H7 (cell line): ENCODE measurements at regions not wholly inside any gene's neighbourhood (a gene's known extent, or its start where the extent isn't known, plus 50 kb on each side); places are given as distances from the start of the nearest gene placed in this dataset.
"Not testable (repeated sequence)": the region's sequence is repeated elsewhere in the genome, so short reads cannot be mapped to it uniquely, and the experiment has no call there.

Experiments
- DNase-seq: peaks from one replicate; pipeline ENCODE4 v3.0.0; 2012
- H3K27me3 ChIP-seq: 2 replicates; pipeline ENCODE4 v1.6.0; 2011; ENCODE audit warnings: mild to moderate bottlenecking, low read length; ENCODE audit not compliant: control insufficient read depth, insufficient read depth
- H3K36me3 ChIP-seq: replicated peaks from 2 replicates; pipeline ENCODE4 v1.5.1; 2011; ENCODE audit warnings: low read length; ENCODE audit not compliant: control insufficient read depth, insufficient read depth
- H3K4me3 ChIP-seq: 2 replicates; pipeline ENCODE4 v1.5.1; 2011; ENCODE audit warnings: low read depth, mild to moderate bottlenecking, control low read depth, low read length, moderate library complexity; ENCODE audit not compliant: insufficient read depth

GRCh38 chr15:25246641-25247406 is 192.0 kb downstream of the UBE3A start:
- no peaks in the 10 kb centered on the region for H3K27me3 ChIP-seq
- DNase-seq, result peak; percentile 36
- no peaks in the 10 kb centered on the region for H3K36me3 ChIP-seq
- H3K4me3 ChIP-seq, result no peak overlapping the region

DNA sequence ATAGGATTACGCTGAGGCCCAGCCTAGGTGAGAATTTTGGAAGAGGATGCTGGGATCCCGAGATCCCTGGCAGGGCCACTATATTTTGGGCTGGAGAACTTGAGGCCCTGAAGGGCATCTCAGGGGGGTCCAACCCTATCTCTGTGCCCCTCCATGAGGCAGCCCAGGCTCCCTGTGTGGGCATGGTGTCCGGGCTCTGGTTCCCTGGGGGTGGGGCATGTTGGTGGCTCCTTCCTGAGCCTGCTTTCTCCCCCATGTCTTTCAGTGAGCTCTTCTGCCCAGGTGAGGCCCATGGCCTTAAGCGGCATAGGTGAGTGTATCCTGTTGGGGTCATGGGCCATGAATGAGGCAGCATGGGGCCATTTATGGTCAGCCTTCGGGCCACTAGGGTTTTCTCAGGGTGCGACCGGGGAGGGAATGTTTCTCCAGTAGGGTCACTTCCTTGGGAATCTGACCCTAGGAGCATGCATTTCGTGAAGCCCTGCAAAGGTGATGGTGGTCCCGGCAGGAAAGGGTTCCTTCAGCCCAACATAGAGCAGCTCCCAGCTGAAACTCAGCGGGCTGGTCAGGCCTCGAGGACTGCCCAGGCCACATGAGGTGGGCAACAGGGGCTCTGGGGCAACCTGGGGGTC is 191.3 kb downstream of the UBE3A start:
- peak; percentile 17 for DNase-seq
- Histone ChIP-seq H3K36me3 (no peaks in the 10 kb centered on the region), H3K27me3 (no peaks in the 10 kb centered on the region), H3K4me3 (no peak overlapping the region)

DNA sequence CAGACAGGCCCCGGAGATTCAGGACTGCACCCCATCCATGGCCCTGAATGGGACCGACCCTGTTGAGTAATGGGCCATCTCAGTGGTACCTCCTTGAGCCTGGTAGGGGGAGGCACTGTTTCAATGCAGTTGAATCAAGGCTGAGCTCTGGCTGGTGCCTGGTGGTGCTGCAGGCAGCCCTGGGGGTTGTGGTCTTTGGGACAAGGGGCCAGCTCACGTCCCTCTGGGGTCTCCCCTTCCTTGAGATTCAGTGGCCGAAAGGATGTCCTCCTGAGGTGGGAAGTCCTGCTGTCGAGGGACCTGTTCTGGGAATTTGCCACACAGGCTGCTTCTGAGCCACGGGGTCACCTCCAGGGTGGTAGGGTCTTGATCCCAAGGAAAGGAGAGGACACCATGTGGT is 190.7 kb downstream of the UBE3A start:
- H3K27me3 ChIP-seq, DNase-seq, H3K36me3 ChIP-seq, H3K4me3 ChIP-seq: not testable (repeated sequence)

DNA sequence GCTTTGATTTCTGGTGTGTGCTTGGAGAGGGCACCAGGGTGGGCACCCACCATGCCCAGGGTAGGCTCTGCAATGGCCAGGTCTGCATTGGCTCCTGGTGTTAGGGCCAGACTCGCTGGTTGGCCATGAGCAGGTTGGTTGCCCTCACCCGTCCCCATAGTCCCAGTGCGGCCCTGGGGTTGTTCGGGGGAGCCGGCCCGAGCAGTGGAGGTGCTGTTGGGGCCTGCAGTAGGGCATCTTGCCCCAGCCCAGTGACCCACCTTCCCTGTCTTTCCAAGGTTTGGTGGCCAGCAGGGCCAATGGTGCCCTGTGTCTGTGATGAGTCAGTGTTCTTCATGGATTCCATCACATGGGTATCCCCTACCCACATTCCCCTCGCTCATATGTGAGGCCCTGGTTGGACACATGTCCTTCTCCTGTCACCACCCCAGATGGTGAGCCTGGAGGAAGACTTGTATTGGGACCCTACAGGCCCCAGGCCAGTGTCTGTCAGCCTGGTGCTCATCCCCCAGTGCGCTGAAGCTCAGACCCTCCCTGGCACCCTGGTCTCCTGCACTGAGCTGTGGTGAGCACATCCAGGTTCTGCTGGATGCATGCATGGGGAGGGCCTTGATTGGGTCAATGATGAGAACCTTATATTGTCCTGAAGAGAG is 190.1 kb downstream of the UBE3A start:
- Histone ChIP-seq H3K27me3 (no peaks in the 10 kb centered on the region), H3K36me3 (no peaks in the 10 kb centered on the region), H3K4me3 (no peak overlapping the region)
- peak; percentile 27 for DNase-seq

GRCh38 chr15:25249236-25250010 is 189.4 kb downstream of the UBE3A start:
- DNase-seq, result peak; percentile 19
- no peak overlapping the region for H3K4me3 ChIP-seq
- no peaks in the 10 kb centered on the region for H3K27me3 ChIP-seq
- no peaks in the 10 kb centered on the region for H3K36me3 ChIP-seq

GRCh38 chr15:25250011-25250596 is 188.7 kb downstream of the UBE3A start:
- Histone ChIP-seq H3K4me3 (no peak overlapping the region), H3K36me3 (no peaks in the 10 kb centered on the region), H3K27me3 (no peaks in the 10 kb centered on the region)
- DNase-seq, result peak; percentile 27

DNA sequence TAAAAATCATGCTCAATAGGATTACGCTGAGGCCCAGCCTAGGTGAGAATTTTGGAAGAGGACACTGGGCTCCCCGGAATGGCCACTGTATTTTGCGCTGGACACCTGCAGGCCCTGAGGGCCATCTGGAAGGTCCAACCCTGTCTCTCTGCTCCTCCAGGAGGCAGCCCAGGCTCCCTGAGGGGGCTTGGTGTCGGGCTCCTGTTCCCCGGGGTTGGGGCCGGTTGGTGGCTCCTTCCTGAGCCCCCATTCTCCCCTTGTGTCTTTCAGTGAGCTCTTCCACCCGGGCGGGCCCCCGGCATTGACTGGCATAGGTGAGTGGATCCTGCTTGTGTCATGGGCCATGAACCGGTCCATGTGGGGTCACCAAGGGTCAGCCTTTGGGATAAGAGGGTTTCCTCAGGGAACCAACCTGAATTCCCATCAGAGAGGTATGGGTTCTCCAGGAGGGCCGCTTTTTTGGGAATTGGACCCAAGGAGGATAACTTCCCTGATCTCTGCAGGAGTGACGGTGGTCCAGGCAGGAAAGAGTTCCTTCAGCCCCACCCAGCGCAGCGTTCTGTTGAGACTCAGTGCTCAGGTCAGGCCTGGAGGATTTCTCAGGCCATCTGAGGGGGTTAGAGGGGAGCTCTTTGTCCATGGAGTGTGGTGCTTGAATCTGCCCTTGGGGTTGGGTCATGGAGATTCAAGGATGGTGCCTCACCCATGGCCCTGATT is 187.8 kb downstream of the UBE3A start:
- peak; percentile 20 for DNase-seq
- Histone ChIP-seq H3K36me3 (no peaks in the 10 kb centered on the region), H3K27me3 (no peaks in the 10 kb centered on the region), H3K4me3 (no peak overlapping the region)

DNA sequence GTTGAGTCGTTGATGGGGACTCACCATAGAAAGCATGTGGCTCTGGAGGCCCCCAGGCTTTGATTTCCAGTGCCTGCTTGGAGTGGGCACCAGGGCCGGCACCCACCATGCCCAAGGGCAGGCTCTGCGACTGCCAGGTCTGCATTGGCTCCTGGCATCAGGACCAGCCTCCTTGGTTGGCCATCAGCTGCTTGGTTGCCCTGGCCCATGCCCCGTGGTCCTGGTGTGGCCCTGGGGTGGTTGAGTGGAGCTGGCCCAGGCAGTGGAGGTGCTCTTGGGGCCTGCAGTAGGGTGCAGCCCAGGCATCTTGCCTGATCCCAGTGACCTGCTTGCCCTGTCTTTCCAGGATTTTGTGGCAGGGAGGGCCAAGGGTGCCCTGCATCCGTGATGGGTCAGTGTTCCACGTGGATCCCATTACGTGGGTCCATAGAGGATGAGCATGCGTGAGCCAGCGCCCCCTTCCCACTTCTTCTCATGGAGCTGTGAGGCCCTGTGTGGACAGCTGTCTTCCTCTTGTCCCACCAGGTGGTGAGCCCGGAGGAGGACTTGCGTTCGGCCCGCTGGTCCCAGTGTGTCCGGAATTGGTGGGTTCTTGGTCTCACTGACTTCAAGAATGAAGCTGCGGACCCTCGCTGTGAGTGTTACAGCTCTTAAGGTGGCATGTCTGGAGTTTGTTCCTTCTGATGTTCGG is 187.0 kb downstream of the UBE3A start:
- Histone ChIP-seq H3K27me3 (no peaks in the 10 kb centered on the region), H3K4me3 (no peak overlapping the region), H3K36me3 (no peaks in the 10 kb centered on the region)
- DNase-seq, result peak; percentile 28

DNA sequence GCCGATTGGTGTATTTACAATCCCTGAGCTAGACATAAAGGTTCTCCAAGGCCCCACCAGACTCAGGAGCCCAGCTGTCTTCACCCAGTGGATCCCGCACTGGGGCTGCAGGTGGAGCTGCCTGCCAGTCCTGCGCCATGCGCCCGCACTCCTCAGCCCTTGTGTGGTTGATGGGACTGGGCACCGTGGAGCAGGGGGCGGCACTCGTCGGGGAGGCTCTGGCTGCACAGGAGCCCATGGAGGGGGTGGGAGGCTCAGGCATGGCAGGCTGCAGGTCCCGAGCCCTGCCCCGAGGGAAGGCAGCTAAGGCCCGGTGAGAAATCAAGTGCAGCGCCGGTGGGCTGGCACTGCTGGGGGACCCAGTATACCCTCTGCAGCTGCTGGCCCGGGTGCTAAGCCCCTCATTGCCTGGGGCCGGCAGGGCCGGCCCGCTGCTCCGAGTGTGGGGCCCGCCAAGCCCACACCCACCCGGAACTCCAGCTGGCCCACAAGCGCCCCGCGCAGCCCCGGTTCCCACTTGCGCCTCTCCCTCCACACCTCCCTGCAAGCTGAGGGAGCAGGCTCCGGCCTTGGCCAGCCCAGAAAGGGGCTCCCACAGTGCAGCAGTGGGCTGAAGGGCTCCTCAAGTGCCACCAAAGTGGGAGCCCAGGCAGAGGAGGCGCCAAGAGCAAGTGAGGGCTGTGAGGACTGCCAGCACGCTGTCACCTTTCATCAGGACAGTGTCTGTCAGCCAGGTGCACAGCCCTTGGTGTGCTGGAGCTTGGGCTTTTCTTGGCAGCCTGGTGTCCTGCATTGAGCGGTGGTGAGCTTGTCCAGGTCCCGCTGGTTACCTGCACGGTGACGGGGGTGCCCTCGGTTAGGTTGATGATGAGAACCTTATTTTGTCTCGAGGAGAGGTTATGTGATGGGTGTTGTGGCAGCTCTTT is 185.5 kb downstream of the UBE3A start:
- not testable (repeated sequence) for H3K4me3 ChIP-seq, H3K36me3 ChIP-seq, DNase-seq, H3K27me3 ChIP-seq

DNA sequence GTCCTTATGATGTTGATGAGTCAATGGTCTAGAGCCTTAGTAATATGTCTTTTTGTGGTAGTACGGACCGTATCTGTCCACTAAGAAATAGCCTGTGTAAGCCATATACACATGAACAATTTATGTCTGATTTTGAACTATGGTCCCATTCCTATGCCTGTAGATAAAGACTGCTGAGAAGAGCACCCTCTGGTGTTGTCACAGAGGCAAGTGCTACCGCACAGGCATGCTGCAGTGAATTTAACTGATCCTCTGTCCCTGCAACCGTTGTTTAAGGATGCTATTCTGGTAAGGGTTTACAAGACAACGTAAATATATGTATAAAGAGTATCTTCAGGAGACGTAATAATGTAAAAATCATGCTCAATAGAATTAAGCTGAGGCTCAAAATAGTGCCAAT is 170.7 kb downstream of the UBE3A start:
- Histone ChIP-seq H3K27me3 (no peaks in the 10 kb centered on the region), H3K36me3 (no peaks in the 10 kb centered on the region), H3K4me3 (no peak overlapping the region)
- DNase-seq, result peak; percentile 43
